NCI-H2081 treated with DMSO at 0.1 percent for 48 hours (cell line): ENCODE measurements at regions not wholly inside any gene's neighbourhood (a gene's known extent, or its start where the extent isn't known, plus 50 kb on each side); places are given as distances from the start of the nearest gene placed in this dataset.

Source experiments
- DNase-seq: peaks from one replicate; lab custom pipeline; 2025; lab: John Stamatoyannopoulos, UW

GRCh38 chr4:31272331-31273061 is 552.3 kb downstream of the PCDH7 start:
- no peak for DNase-seq

GRCh38 chr4:31275906-31276305 is 555.7 kb downstream of the PCDH7 start:
- DNase-seq: no peak

GRCh38 chr4:31283679-31284078 is 563.5 kb downstream of the PCDH7 start:
- DNase-seq: no peak

GRCh38 chr4:31290836-31291235 is 570.7 kb downstream of the PCDH7 start:
- no peak for DNase-seq

- no peak for DNase-seq
These were observed 571.1 kb downstream of the PCDH7 start for GRCh38 chr4:31291238-31291637.

GRCh38 chr4:31294655-31295480 is 574.7 kb downstream of the PCDH7 start:
- DNase-seq: no peak

GRCh38 chr4:31298737-31299136 is 578.6 kb downstream of the PCDH7 start:
- DNase-seq: no peak

- DNase-seq: no peak
These were observed 586.9 kb downstream of the PCDH7 start for GRCh38 chr4:31307029-31307428.

GRCh38 chr4:31324814-31325213 is 604.6 kb downstream of the PCDH7 start:
- no peak for DNase-seq

GRCh38 chr4:31325300-31325699 is 605.1 kb downstream of the PCDH7 start:
- no peak for DNase-seq

- DNase-seq: no peak
These were observed 606.9 kb downstream of the PCDH7 start for GRCh38 chr4:31327031-31327430.

GRCh38 chr4:31328932-31329331 is 608.8 kb downstream of the PCDH7 start:
- DNase-seq: no peak

GRCh38 chr4:31334086-31334910 is 614.1 kb downstream of the PCDH7 start:
- DNase-seq: no peak

- DNase-seq: no peak
These were observed 617.8 kb downstream of the PCDH7 start for GRCh38 chr4:31338000-31338399.

- no peak for DNase-seq
These were observed 621.6 kb downstream of the PCDH7 start for GRCh38 chr4:31341601-31342359.

- no peak for DNase-seq
These were observed 622.9 kb downstream of the PCDH7 start for GRCh38 chr4:31343061-31343460.

GRCh38 chr4:31349907-31350306 is 629.7 kb downstream of the PCDH7 start:
- DNase-seq: no peak

GRCh38 chr4:31351695-31352094 is 631.5 kb downstream of the PCDH7 start:
- no peak for DNase-seq

GRCh38 chr4:31356839-31357238 is 636.7 kb downstream of the PCDH7 start:
- no peak for DNase-seq

GRCh38 chr4:31360786-31361185 is 640.6 kb downstream of the PCDH7 start:
- no peak for DNase-seq

- no peak for DNase-seq
These were observed 642.6 kb downstream of the PCDH7 start for GRCh38 chr4:31362756-31363155.
